IMR-90 (cell line): ENCODE measurements at regions not wholly inside any gene's neighbourhood (a gene's known extent, or its start where the extent isn't known, plus 50 kb on each side); places are given as distances from the start of the nearest gene placed in this dataset.

Experiments used
- ATAC-seq: fragments of 200-7000 bp; cut with Tn5 transposase; 2 replicates; pipeline ENCODE4 v1.9.1; 2020; ENCODE audit warnings: low read depth, mild to moderate bottlenecking, moderate library complexity
- BruUV-seq: library from RNA; stranded (reverse); fragments of 400-500 nt; replicated peaks from 2 replicates; lab custom pipeline; 2021; lab: Mats Ljungman, UMichigan
- CTCF ChIA-PET: fragments of 300-600 bp; formaldehyde crosslinking; extraction: SDS; loops from one replicate; lab custom pipeline; 2021; ENCODE audit warnings: antibody characterized with exemption; lab: Yijun Ruan, JAX
- POLR2A ChIA-PET: fragments of 300-600 bp; sonication (Branson Sonifier 250); formaldehyde crosslinking; loops from one replicate; lab custom pipeline; 2022; ENCODE audit warnings: antibody characterized with exemption; ENCODE audit not compliant: unreplicated experiment; lab: Charles Lee
- DNase-seq: peaks from one replicate; pipeline ENCODE4 v3.0.0; 2013
- H2AFZ ChIP-seq: replicated peaks from 2 replicates; pipeline ENCODE3; 2013; ENCODE audit warnings: low read length, mild to moderate bottlenecking; ENCODE audit not compliant: poor library complexity
- H2AK5ac ChIP-seq: 2 replicates; pipeline ENCODE4 v1.6.1; 2013; ENCODE audit warnings: low read depth, low read length, inconsistent platforms
- H2AK9ac ChIP-seq: replicated peaks from 2 replicates; pipeline ENCODE3; 2013; ENCODE audit warnings: mild to moderate bottlenecking, low read depth, low read length, moderate library complexity; ENCODE audit not compliant: poor library complexity
- H2BK120ac ChIP-seq: 2 replicates; pipeline ENCODE4 v1.6.1; 2013; ENCODE audit warnings: low read depth, low read length, inconsistent platforms
- H2BK15ac ChIP-seq: 3 replicates; pipeline ENCODE4 v1.6.1; 2013; ENCODE audit warnings: low read depth, low read length, inconsistent platforms
- H2BK20ac ChIP-seq: 2 replicates; pipeline ENCODE4 v1.6.1; 2013; ENCODE audit warnings: low read depth, mild to moderate bottlenecking, inconsistent platforms, low read length, moderate library complexity
- H2BK5ac ChIP-seq: 2 replicates; pipeline ENCODE4 v1.6.1; 2013; ENCODE audit warnings: mild to moderate bottlenecking, low read depth, low read length, inconsistent platforms; ENCODE audit not compliant: poor library complexity, severe bottlenecking
- H3K14ac ChIP-seq: replicated peaks from 2 replicates; pipeline ENCODE4 v1.6.1; 2013; ENCODE audit warnings: low read depth, low read length, inconsistent platforms
- H3K18ac ChIP-seq: 2 replicates; pipeline ENCODE4 v1.6.1; 2013; ENCODE audit warnings: low read depth, low read length, control low read depth
- H3K23ac ChIP-seq: 2 replicates; pipeline ENCODE4 v1.6.1; 2013; ENCODE audit warnings: low read depth, low read length, inconsistent platforms
- H3K27ac ChIP-seq: 2 replicates; pipeline ENCODE4 v1.5.1; 2013; ENCODE audit warnings: mild to moderate bottlenecking, control low read depth, low read length; ENCODE audit not compliant: insufficient read depth
- H3K27me3 ChIP-seq: 2 replicates; pipeline ENCODE4 v1.6.1; 2013; ENCODE audit warnings: low read length; ENCODE audit not compliant: control insufficient read depth, insufficient read depth
- H3K36me3 ChIP-seq: 2 replicates; pipeline ENCODE4 v1.6.1; 2013; ENCODE audit warnings: low read length, mixed read lengths; ENCODE audit not compliant: control insufficient read depth, insufficient read depth
- H3K4ac ChIP-seq: 2 replicates; pipeline ENCODE4 v1.6.1; 2013; ENCODE audit warnings: low read depth, low read length, inconsistent platforms
- H3K4me1 ChIP-seq: 2 replicates; pipeline ENCODE4 v1.6.1; 2013; ENCODE audit warnings: low read length, mixed read lengths; ENCODE audit not compliant: control insufficient read depth, insufficient read depth
- H3K4me2 ChIP-seq: 2 replicates; pipeline ENCODE4 v1.6.1; 2013; ENCODE audit warnings: low read depth, mild to moderate bottlenecking, control low read depth, low read length, moderate library complexity
- H3K4me3 ChIP-seq: 2 replicates; pipeline ENCODE4 v1.5.1; 2013; ENCODE audit warnings: low read depth, mild to moderate bottlenecking, control low read depth, low read length, moderate library complexity; ENCODE audit not compliant: insufficient read depth
- H3K56ac ChIP-seq: 2 replicates; pipeline ENCODE4 v1.6.1; 2013; ENCODE audit warnings: low read length, inconsistent platforms; ENCODE audit not compliant: insufficient read depth; ENCODE audit errors: extremely low read depth
- H3K79me1 ChIP-seq, 2 experiments: 2 replicates each; pipeline ENCODE4 v1.6.1; 2013; ENCODE audit warnings: low read length in 2 of 2, inconsistent platforms in 1 of 2, low read depth in 1 of 2
- H3K9ac ChIP-seq: 2 replicates; pipeline ENCODE4 v1.6.1; 2013; ENCODE audit warnings: low read depth, low read length, control low read depth
- H3K9me1 ChIP-seq: 2 replicates; pipeline ENCODE4 v1.6.1; 2013; ENCODE audit warnings: low read length, inconsistent platforms; ENCODE audit not compliant: insufficient read depth
- H3K9me3 ChIP-seq: 2 replicates; pipeline ENCODE4 v1.6.1; 2013; ENCODE audit warnings: low read length; ENCODE audit not compliant: control insufficient read depth, insufficient read depth
- H4K20me1 ChIP-seq: 2 replicates; pipeline ENCODE4 v1.6.1; 2013; ENCODE audit warnings: low read length, inconsistent platforms; ENCODE audit not compliant: insufficient read depth
- H4K5ac ChIP-seq: 2 replicates; pipeline ENCODE4 v1.6.1; 2013; ENCODE audit warnings: mild to moderate bottlenecking, low read depth, low read length, control low read depth
- H4K8ac ChIP-seq, 2 experiments: 2 replicates each; pipeline ENCODE4 v1.6.1; 2013; ENCODE audit warnings: low read depth in 2 of 2, low read length in 2 of 2, control low read depth in 1 of 2, inconsistent platforms in 1 of 2
- H4K91ac ChIP-seq: 2 replicates; pipeline ENCODE4 v1.6.1; 2013; ENCODE audit warnings: low read depth, low read length, inconsistent platforms; ENCODE audit not compliant: insufficient read depth
- CTCF ChIP-seq: conservative IDR thresholded peaks from 2 replicates; pipeline ENCODE4 v1.5.1; 2012; ENCODE audit warnings: mild to moderate bottlenecking, low read depth, low read length, improper control_type of control experiment
- ELK1 ChIP-seq: fragments of 150-350 bp; IDR thresholded peaks from 2 replicates; pipeline ENCODE4 v1.6.1; 2016; ENCODE audit warnings: low read depth, mild to moderate bottlenecking, low read length, moderate library complexity, borderline replicate concordance
- MAFK ChIP-seq: IDR thresholded peaks from 2 replicates; pipeline ENCODE4 v1.6.1; 2012; ENCODE audit warnings: low read depth, low read length, improper control_type of control experiment
- MAZ ChIP-seq: IDR thresholded peaks from 2 replicates; pipeline ENCODE4 v1.6.1; 2012; ENCODE audit warnings: low read depth, mild to moderate bottlenecking, low read length, improper control_type of control experiment, moderate library complexity, borderline replicate concordance
- NFE2L2 ChIP-seq: fragments of 150-350 bp; IDR thresholded peaks from 2 replicates; pipeline ENCODE4 v1.6.1; 2016; ENCODE audit warnings: low read depth, mild to moderate bottlenecking, low read length
- WGBS, 2 experiments: methylation state at CpG; one replicate each; pipeline versions ENCODE4 v1.1.5 to v1.1.7; 2013; ENCODE audit warnings: missing lambda C conversion rate in 2 of 2; ENCODE audit not compliant: insufficient read length in 1 of 2; ENCODE audit errors: extremely low coverage in 2 of 2; 5-methylcytosine and 5-hydroxymethylcytosine counted together
- dilution Hi-C: fragments of 300-500 bp; cut with HindIII; formaldehyde crosslinking; loops from one replicate; pipeline ENCODE4 v1.14.3; 2018; ENCODE audit warnings: low sequenced_read_pairs; ENCODE audit not compliant: unreplicated experiment
- in situ Hi-C: fragments of 300-500 bp; cut with MboI; formaldehyde crosslinking; loops from 3 replicates; pipeline ENCODE4 v1.14.3; 2019; ENCODE audit warnings: low sequenced_read_pairs, inconsistent platforms, mixed read lengths
- intact Hi-C: fragments of 100-400 bp; cut with micrococcal nuclease; formaldehyde crosslinking; loops from 2 replicates; pipeline ENCODE4 v1.10.0; 2022

GRCh38 chr2:79434362-79434761 lies 78.5 kb upstream of the CTNNA2 start:
- H3K14ac ChIP-seq = no peak overlapping the region
- H3K79me1 ChIP-seq = no peaks in the 10 kb centered on the region
- no peak overlapping the region for H4K91ac ChIP-seq
- in situ Hi-C loops = no loop called here
- DNase-seq (no peak), ATAC-seq (no peak)
- ChIA-PET CTCF (no interaction called here), POLR2A (no interaction called here)
- intact Hi-C loops = no loop called here
- H2BK120ac ChIP-seq = no peak overlapping the region
- no peaks in the 10 kb centered on the region for H3K36me3 ChIP-seq
- H2BK5ac ChIP-seq = no peak overlapping the region
- no peak overlapping the region for H3K9ac ChIP-seq
- no peak overlapping the region for H3K56ac ChIP-seq
- H3K27me3 ChIP-seq = no peaks in the 10 kb centered on the region
- H2AFZ ChIP-seq = no peak overlapping the region
- no peak overlapping the region for H3K18ac ChIP-seq
- H2BK15ac ChIP-seq = no peak overlapping the region
- no peak overlapping the region for H3K4me3 ChIP-seq
- no peaks in the 10 kb centered on the region for H3K4me1 ChIP-seq
- no peaks in the 10 kb centered on the region for H4K20me1 ChIP-seq
- H3K9me1 ChIP-seq = no peaks in the 10 kb centered on the region
- no peak overlapping the region for H2BK20ac ChIP-seq
- no peak overlapping the region for H3K4ac ChIP-seq
- no peak overlapping the region for H3K23ac ChIP-seq
- BruUV-seq = no TSS peak
- no peak overlapping the region for H2AK5ac ChIP-seq
- no peak overlapping the region for H2AK9ac ChIP-seq
- peaks cover 14% of the 10 kb centered on the region for H3K9me3 ChIP-seq
- H4K8ac ChIP-seq = no peak overlapping the region
- dilution Hi-C loops = no loop called here
- H3K4me2 ChIP-seq = no peak overlapping the region
- no peak overlapping the region for H3K27ac ChIP-seq
- H4K5ac ChIP-seq = no peak overlapping the region
- TF ChIP-seq MAZ = no peak
- no peak for TF ChIP-seq NFE2L2
- TF ChIP-seq CTCF = no peak
- TF ChIP-seq ELK1 = no peak
- no peak for TF ChIP-seq MAFK
- no CpG with 5 or more reads among the region's 2 CpGs for WGBS, 2 experiments
